ENCODE measurements at regions not wholly inside any gene's neighbourhood (a gene's known extent, or its start where the extent isn't known, plus 50 kb on each side); places are given as distances from the start of the nearest gene placed in this dataset.

- no peak for DNase-seq (ENCODE audit: low spot score)
- no peaks in the 10 kb centered on the region for H3K9me3 Mint-ChIP-seq (ENCODE audit: unreplicated experiment)
- no peaks in the 10 kb centered on the region for H3K27me3 Mint-ChIP-seq (ENCODE audit: unreplicated experiment)
- no peak overlapping the region for H3K4me3 Mint-ChIP-seq (ENCODE audit: unreplicated experiment)
- H3K4me1 Mint-ChIP-seq (ENCODE audit: unreplicated experiment) = no peaks in the 10 kb centered on the region
- H3K27ac Mint-ChIP-seq (ENCODE audit: unreplicated experiment) = no peak overlapping the region
- no peaks in the 10 kb centered on the region for H3K36me3 Mint-ChIP-seq (ENCODE audit: low read depth, unreplicated experiment)
- TF ChIP-seq CTCF (IDR thresholded peaks at IDR 0.05; ENCODE audit: unreplicated experiment) = no peak
Observed at GRCh38 chr11:39037611-39038010, 2421.8 kb downstream of the LRRC4C start.

GRCh38 chr11:39036021-39036420, 2423.4 kb downstream of the LRRC4C start:
- Mint-ChIP-seq H3K4me1 (ENCODE audit: unreplicated experiment) (no peaks in the 10 kb centered on the region), H3K9me3 (ENCODE audit: unreplicated experiment) (no peaks in the 10 kb centered on the region), H3K36me3 (ENCODE audit: low read depth, unreplicated experiment) (no peaks in the 10 kb centered on the region), H3K27me3 (ENCODE audit: unreplicated experiment) (no peaks in the 10 kb centered on the region), H3K4me3 (ENCODE audit: unreplicated experiment) (no peak overlapping the region), H3K27ac (ENCODE audit: unreplicated experiment) (no peak overlapping the region)
- DNase-seq (ENCODE audit: low spot score) = no peak
- TF ChIP-seq CTCF (IDR thresholded peaks at IDR 0.05; ENCODE audit: unreplicated experiment) = no peak

- Mint-ChIP-seq H3K27me3 (ENCODE audit: unreplicated experiment) (no peaks in the 10 kb centered on the region), H3K36me3 (ENCODE audit: low read depth, unreplicated experiment) (no peaks in the 10 kb centered on the region), H3K9me3 (ENCODE audit: unreplicated experiment) (no peaks in the 10 kb centered on the region), H3K27ac (ENCODE audit: unreplicated experiment) (no peak overlapping the region), H3K4me3 (ENCODE audit: unreplicated experiment) (no peak overlapping the region), H3K4me1 (ENCODE audit: unreplicated experiment) (no peaks in the 10 kb centered on the region)
- TF ChIP-seq CTCF (IDR thresholded peaks at IDR 0.05; ENCODE audit: unreplicated experiment) = no peak
- no peak for DNase-seq (ENCODE audit: low spot score)
Observed at GRCh38 chr11:39021539-39021938, 2423.5 kb upstream of the RAG2 start.

GRCh38 chr11:39011797-39012196, 2413.8 kb upstream of the RAG2 start:
- H3K27ac Mint-ChIP-seq (ENCODE audit: unreplicated experiment) = no peak overlapping the region
- no peak for TF ChIP-seq CTCF (IDR thresholded peaks at IDR 0.05; ENCODE audit: unreplicated experiment)
- no peaks in the 10 kb centered on the region for H3K27me3 Mint-ChIP-seq (ENCODE audit: unreplicated experiment)
- H3K36me3 Mint-ChIP-seq (ENCODE audit: low read depth, unreplicated experiment) = no peaks in the 10 kb centered on the region
- no peak for DNase-seq (ENCODE audit: low spot score)
- no peaks in the 10 kb centered on the region for H3K9me3 Mint-ChIP-seq (ENCODE audit: unreplicated experiment)
- H3K4me1 Mint-ChIP-seq (ENCODE audit: unreplicated experiment) = no peaks in the 10 kb centered on the region
- H3K4me3 Mint-ChIP-seq (ENCODE audit: unreplicated experiment) = no peak overlapping the region

- no peak overlapping the region for H3K27ac Mint-ChIP-seq (ENCODE audit: unreplicated experiment)
Observed at GRCh38 chr11:38990841-38991240, 2392.8 kb upstream of the RAG2 start.

More at GRCh38 chr11:38990841-38991240, 2392.8 kb upstream of the RAG2 start:
- no peaks in the 10 kb centered on the region for H3K4me1 Mint-ChIP-seq (ENCODE audit: unreplicated experiment)
- H3K4me3 Mint-ChIP-seq (ENCODE audit: unreplicated experiment) = no peak overlapping the region
- H3K27me3 Mint-ChIP-seq (ENCODE audit: unreplicated experiment) = no peaks in the 10 kb centered on the region
- H3K9me3 Mint-ChIP-seq (ENCODE audit: unreplicated experiment) = peaks cover 5% of the 10 kb centered on the region
- H3K36me3 Mint-ChIP-seq (ENCODE audit: low read depth, unreplicated experiment) = peaks cover 3% of the 10 kb centered on the region
- no peak for TF ChIP-seq CTCF (IDR thresholded peaks at IDR 0.05; ENCODE audit: unreplicated experiment)
- no peak for DNase-seq (ENCODE audit: low spot score)
